Gastroesophageal sphincter (tissue), 3 donors: ENCODE measurements at regions not wholly inside any gene's neighbourhood (a gene's known extent, or its start where the extent isn't known, plus 50 kb on each side); places are given as distances from the start of the nearest gene placed in this dataset.

Experiments used
- POLR2A ChIP-seq, 2 donors: fragments of 450-650 bp; IDR thresholded peaks; one replicate each; pipeline ENCODE4 v1.6.1; 2017; ENCODE audit warnings: antibody characterized with exemption in 2 of 2, mild to moderate bottlenecking in 2 of 2, moderate library complexity in 1 of 2
- TF ChIP-seq, protein P1 (sequence below), 4 experiments: fragments of 200-600 bp in 2 of 4; fragments of 450-650 bp in 2 of 4; sonication (generic) in 1 of 4; IDR thresholded peaks; one replicate each; pipeline ENCODE4 v1.5.1; 2017 to 2019; ENCODE audit warnings: antibody characterized with exemption in 4 of 4, mild to moderate bottlenecking in 2 of 4, moderate library complexity in 2 of 4

DNA sequence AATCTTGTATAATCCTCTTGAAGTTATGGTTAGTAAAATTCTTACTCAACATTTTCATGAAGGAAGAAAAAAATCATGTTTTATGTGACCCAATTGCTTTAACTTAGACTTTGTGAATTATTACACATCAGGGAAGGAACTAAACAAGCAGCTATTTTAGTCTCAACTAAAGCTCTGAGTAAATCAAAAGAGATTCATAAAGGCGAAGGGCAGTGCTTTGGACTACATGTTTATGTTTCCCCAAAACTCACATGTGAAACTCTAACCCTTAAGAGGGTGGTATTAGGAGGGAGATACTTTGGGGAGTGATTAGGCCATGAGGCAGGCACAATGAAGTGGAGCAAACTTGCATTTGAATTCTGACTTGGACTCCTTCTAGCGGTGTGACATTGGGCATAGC is 283.7 kb upstream of the POU3F3 start:
- TF ChIP-seq, protein P1, sequence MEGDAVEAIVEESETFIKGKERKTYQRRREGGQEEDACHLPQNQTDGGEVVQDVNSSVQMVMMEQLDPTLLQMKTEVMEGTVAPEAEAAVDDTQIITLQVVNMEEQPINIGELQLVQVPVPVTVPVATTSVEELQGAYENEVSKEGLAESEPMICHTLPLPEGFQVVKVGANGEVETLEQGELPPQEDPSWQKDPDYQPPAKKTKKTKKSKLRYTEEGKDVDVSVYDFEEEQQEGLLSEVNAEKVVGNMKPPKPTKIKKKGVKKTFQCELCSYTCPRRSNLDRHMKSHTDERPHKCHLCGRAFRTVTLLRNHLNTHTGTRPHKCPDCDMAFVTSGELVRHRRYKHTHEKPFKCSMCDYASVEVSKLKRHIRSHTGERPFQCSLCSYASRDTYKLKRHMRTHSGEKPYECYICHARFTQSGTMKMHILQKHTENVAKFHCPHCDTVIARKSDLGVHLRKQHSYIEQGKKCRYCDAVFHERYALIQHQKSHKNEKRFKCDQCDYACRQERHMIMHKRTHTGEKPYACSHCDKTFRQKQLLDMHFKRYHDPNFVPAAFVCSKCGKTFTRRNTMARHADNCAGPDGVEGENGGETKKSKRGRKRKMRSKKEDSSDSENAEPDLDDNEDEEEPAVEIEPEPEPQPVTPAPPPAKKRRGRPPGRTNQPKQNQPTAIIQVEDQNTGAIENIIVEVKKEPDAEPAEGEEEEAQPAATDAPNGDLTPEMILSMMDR (IDR thresholded peaks at IDR 0.05), result no peak
- no peak for TF ChIP-seq POLR2A (IDR thresholded peaks at IDR 0.05)
